ENCODE measurements at regions not wholly inside any gene's neighbourhood (a gene's known extent, or its start where the extent isn't known, plus 50 kb on each side); places are given as distances from the start of the nearest gene placed in this dataset.
A peak's percentile ranks its signal among the peaks of the same experiment; 100 is the strongest.

DNA sequence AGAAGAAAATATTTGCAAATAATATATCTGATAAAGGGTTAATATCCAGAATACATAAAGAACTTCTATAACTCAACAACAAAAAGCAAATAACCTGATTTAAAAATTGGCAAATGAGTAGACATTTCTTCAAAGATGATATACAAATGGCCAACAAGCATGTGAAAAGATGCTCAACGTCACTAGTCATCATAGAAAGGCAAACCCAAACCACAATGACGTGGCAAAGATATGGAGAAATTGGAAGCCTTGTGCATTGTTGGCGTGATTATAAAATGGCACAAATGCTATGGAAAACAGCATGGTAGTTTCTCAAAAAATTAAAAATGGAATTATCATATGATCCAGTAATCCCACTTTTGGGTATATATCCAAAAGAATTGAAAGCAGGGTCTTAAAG is 466.3 kb downstream of the TBC1D22A start:
- ChIA-PET CTCF (ENCODE audit: low intra/inter-chr PET ratio, low total read pairs) (no interaction called here), POLR2A (no interaction called here)
- no peak for FAIRE-seq
- no peak overlapping the region for H3K4me2 ChIP-seq (ENCODE audit: low read depth, low read length)
- peaks cover 7% of the 10 kb centered on the region for H3K9me3 ChIP-seq (ENCODE audit: low read length)
- no peaks in the 10 kb centered on the region for H3K4me1 ChIP-seq (ENCODE audit: insufficient read depth, low read length)
- ATAC-seq = no peak
- H3K27me3 ChIP-seq (ENCODE audit: control insufficient read depth in 1 of 2, insufficient read depth in 2 of 2, low read length in 2 of 2) = 0 out of 5 replicates have a peak, but pooled peaks cover 0 to 1% of the 10 kb centered on the region in 2 experiments
- H3K36me3 ChIP-seq (replicated peaks in 1 of 2; ENCODE audit: control insufficient read depth in 1 of 2, insufficient read depth in 2 of 2, low read length in 2 of 2) = no peaks in the 10 kb centered on the region
- H3K4me3 ChIP-seq (replicated peaks in 1 of 3; ENCODE audit: insufficient read depth in 1 of 3, low read depth in 2 of 3, low read length in 3 of 3) = no peak overlapping the region
- DNase-seq (ENCODE audit: low spot score) = no peak
- in situ Hi-C loops (cut with HindIII; ENCODE audit: extremely low pct_ligation_motif_present, low pct_unique_long_range_greater_than_20kb) (no loop called here), intact Hi-C loops (cut with micrococcal nuclease; ENCODE audit: unreplicated experiment) (no loop called here)
- H3K9ac ChIP-seq (ENCODE audit: insufficient read depth, low read depth, low read length) = no peak overlapping the region
- H3K79me2 ChIP-seq (ENCODE audit: insufficient read depth, low read length) = no peaks in the 10 kb centered on the region
- no TSS peak for BruUV-seq (replicated peaks)
- no peak overlapping the region for H2AFZ ChIP-seq (ENCODE audit: low read length)
- TF ChIP-seq, protein P1, sequence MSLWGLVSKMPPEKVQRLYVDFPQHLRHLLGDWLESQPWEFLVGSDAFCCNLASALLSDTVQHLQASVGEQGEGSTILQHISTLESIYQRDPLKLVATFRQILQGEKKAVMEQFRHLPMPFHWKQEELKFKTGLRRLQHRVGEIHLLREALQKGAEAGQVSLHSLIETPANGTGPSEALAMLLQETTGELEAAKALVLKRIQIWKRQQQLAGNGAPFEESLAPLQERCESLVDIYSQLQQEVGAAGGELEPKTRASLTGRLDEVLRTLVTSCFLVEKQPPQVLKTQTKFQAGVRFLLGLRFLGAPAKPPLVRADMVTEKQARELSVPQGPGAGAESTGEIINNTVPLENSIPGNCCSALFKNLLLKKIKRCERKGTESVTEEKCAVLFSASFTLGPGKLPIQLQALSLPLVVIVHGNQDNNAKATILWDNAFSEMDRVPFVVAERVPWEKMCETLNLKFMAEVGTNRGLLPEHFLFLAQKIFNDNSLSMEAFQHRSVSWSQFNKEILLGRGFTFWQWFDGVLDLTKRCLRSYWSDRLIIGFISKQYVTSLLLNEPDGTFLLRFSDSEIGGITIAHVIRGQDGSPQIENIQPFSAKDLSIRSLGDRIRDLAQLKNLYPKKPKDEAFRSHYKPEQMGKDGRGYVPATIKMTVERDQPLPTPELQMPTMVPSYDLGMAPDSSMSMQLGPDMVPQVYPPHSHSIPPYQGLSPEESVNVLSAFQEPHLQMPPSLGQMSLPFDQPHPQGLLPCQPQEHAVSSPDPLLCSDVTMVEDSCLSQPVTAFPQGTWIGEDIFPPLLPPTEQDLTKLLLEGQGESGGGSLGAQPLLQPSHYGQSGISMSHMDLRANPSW (CRISPR knock-in tag; IDR thresholded peaks at IDR 0.05; ENCODE audit: borderline replicate concordance) = no peak
- no peak for TF ChIP-seq FOXP1 (IDR thresholded peaks at IDR 0.05)
- no peak for TF ChIP-seq FOXP1 (CRISPR knock-in tag; IDR thresholded peaks at IDR 0.05)
- no peak for TF ChIP-seq ARID4A (CRISPR knock-in tag; IDR thresholded peaks at IDR 0.05; ENCODE audit: borderline replicate concordance)
- no peak for TF ChIP-seq JUNB (CRISPR knock-in tag; IDR thresholded peaks at IDR 0.05; ENCODE audit: borderline replicate concordance)
- TF ChIP-seq RFX5 (IDR thresholded peaks at IDR 0.05; ENCODE audit: low read depth, low read length) = no peak
- TF ChIP-seq CREB1 (IDR thresholded peaks at IDR 0.05) = peak; percentile 76
- no peak for TF ChIP-seq CREB1 (CRISPR knock-in tag; IDR thresholded peaks at IDR 0.05)
- no peak for TF ChIP-seq ZNF44 (CRISPR knock-in tag; IDR thresholded peaks at IDR 0.05)
- TF ChIP-seq ZFP37 (CRISPR knock-in tag; IDR thresholded peaks at IDR 0.05; ENCODE audit: borderline replicate concordance) = no peak
- H4K20me1 ChIP-seq (ENCODE audit: insufficient read depth, low read length) = no peaks in the 10 kb centered on the region
- no peak overlapping the region for H3K27ac ChIP-seq (ENCODE audit: extremely low read length, insufficient read depth, low read length)
- 11% methylated on average over 3 of the region's 3 CpGs for WGBS (ENCODE audit: low lambda C conversion rate)

Measured in HepG2 (cell line).